ENCODE measurements at regions not wholly inside any gene's neighbourhood (a gene's known extent, or its start where the extent isn't known, plus 50 kb on each side); places are given as distances from the start of the nearest gene placed in this dataset.

GRCh38 chr3:65077124-65077523 is 389.3 kb upstream of the ADAMTS9 start:
- TF ChIP-seq CTCF (IDR thresholded peaks at IDR 0.05; ENCODE audit: insufficient read depth, low read depth, low read length) (no peak), EZH2 (IDR thresholded peaks at IDR 0.05; ENCODE audit: insufficient read depth, low read length) (no peak)
